Vagina (tissue), 2 donors: ENCODE measurements at regions not wholly inside any gene's neighbourhood (a gene's known extent, or its start where the extent isn't known, plus 50 kb on each side); places are given as distances from the start of the nearest gene placed in this dataset.

Experiments
- DNase-seq, 2 donors: peaks; one replicate each; pipeline ENCODE4 v3.0.0-alpha.2; 2017; ENCODE audit errors: extremely low spot score in 2 of 2
- H3K27ac ChIP-seq: fragments of 200-600 bp; sonication (generic); one replicate; pipeline ENCODE4 v1.5.1; 2019
- H3K27me3 ChIP-seq: fragments of 200-600 bp; sonication (generic); one replicate; pipeline ENCODE4 v1.5.1; 2019
- H3K36me3 ChIP-seq, 2 donors: fragments of 200-600 bp; sonication (generic); one replicate each; pipeline ENCODE4 v1.5.1; 2017 to 2019
- H3K4me1 ChIP-seq: fragments of 200-600 bp; sonication (generic); one replicate; pipeline ENCODE4 v1.5.1; 2019
- H3K4me3 ChIP-seq, 2 donors: fragments of 200-600 bp; sonication (generic); 1 replicate in 1 of 2; 2 replicates in 1 of 2; pipeline ENCODE4 v1.5.1; 2016 to 2019
- H3K9me3 ChIP-seq: fragments of 200-600 bp; sonication (generic); one replicate; pipeline ENCODE4 v1.5.1; 2019
- POLR2A ChIP-seq, 2 donors: fragments of 450-650 bp; IDR thresholded peaks; one replicate each; pipeline ENCODE4 v1.6.1; 2017; ENCODE audit warnings: antibody characterized with exemption in 2 of 2, mild to moderate bottlenecking in 2 of 2, moderate library complexity in 2 of 2
- POLR2AphosphoS5 ChIP-seq, 2 donors: sonication (generic); formaldehyde crosslinking; IDR thresholded peaks; one replicate each; pipeline ENCODE4 v1.9.0; 2017; ENCODE audit warnings: antibody characterized with exemption in 2 of 2, mild to moderate bottlenecking in 2 of 2, low read depth in 1 of 2; ENCODE audit not compliant: insufficient read depth in 1 of 2
- intact Hi-C: fragments of 100-400 bp; cut with DNase I; formaldehyde crosslinking; loops from one replicate; pipeline ENCODE4 v1.15.1; 2023
- TF ChIP-seq, protein P1 (sequence below), 3 experiments: fragments of 450-650 bp in 2 of 3; fragments of 200-600 bp in 1 of 3; sonication (generic) in 1 of 3; IDR thresholded peaks; one replicate each; pipeline ENCODE4 v1.5.1; 2017 to 2019; ENCODE audit warnings: antibody characterized with exemption in 3 of 3, mild to moderate bottlenecking in 2 of 3, moderate library complexity in 2 of 3

DNA sequence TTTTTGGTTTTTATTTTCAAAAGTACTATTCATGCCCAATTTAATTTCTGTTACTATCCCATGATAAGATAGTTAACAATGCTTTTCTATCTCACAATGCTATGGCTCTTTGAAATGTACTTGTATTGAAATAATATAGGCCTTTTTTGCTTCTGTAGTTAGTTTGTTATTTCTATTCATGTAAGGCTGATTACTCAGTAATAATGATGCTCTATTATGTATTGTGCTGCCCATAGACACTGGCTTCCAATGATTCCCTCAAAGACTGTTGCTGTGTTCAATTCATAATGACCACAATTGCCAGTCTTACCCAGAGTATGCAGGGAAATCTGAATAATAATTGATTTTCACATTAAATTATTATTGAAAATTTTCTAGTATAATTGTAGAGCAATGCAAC lies 155.5 kb upstream of the POT1 start:
- Histone ChIP-seq H3K27ac (no peak overlapping the region), H3K36me3 (no peaks in the 10 kb centered on the region), H3K4me3 (no peak overlapping the region), H3K27me3 (no peaks in the 10 kb centered on the region), H3K4me1 (no peaks in the 10 kb centered on the region), H3K9me3 (no peaks in the 10 kb centered on the region)
- intact Hi-C loops: no loop called here
- TF ChIP-seq POLR2A (IDR thresholded peaks at IDR 0.05) (no peak), POLR2AphosphoS5 (IDR thresholded peaks at IDR 0.05; ENCODE audit: insufficient read depth in 1 of 2, low read depth in 1 of 2) (no peak)
- TF ChIP-seq, protein P1, sequence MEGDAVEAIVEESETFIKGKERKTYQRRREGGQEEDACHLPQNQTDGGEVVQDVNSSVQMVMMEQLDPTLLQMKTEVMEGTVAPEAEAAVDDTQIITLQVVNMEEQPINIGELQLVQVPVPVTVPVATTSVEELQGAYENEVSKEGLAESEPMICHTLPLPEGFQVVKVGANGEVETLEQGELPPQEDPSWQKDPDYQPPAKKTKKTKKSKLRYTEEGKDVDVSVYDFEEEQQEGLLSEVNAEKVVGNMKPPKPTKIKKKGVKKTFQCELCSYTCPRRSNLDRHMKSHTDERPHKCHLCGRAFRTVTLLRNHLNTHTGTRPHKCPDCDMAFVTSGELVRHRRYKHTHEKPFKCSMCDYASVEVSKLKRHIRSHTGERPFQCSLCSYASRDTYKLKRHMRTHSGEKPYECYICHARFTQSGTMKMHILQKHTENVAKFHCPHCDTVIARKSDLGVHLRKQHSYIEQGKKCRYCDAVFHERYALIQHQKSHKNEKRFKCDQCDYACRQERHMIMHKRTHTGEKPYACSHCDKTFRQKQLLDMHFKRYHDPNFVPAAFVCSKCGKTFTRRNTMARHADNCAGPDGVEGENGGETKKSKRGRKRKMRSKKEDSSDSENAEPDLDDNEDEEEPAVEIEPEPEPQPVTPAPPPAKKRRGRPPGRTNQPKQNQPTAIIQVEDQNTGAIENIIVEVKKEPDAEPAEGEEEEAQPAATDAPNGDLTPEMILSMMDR (IDR thresholded peaks at IDR 0.05): no peak
- no peak for DNase-seq

DNA sequence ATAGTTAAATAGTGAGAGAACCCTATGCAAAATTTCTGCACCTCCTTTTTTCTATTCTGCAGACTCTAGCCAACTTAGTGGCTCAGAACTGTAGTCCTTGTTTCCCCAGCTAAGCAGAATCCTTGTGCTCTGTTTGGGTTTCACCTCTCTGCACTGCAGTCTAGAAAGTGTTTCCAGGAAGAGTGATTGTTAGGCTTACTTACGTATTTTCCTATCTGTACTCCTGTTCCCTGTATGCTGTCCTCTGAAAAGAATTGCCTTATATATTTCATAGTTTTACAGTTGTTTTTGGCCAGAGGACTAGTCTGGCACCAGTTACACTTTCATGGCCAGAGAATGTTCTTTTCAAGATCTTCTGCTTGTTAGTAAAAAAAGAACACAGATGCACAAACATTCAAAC lies 154.6 kb upstream of the POT1 start:
- no peaks in the 10 kb centered on the region for H3K4me1 ChIP-seq
- no peak overlapping the region for H3K27ac ChIP-seq
- no peaks in the 10 kb centered on the region for H3K27me3 ChIP-seq
- no peak overlapping the region for H3K4me3 ChIP-seq
- intact Hi-C loops: no loop called here
- H3K36me3 ChIP-seq: no peaks in the 10 kb centered on the region
- TF ChIP-seq, protein P1 (IDR thresholded peaks at IDR 0.05): no peak
- TF ChIP-seq POLR2A (IDR thresholded peaks at IDR 0.05) (no peak), POLR2AphosphoS5 (IDR thresholded peaks at IDR 0.05; ENCODE audit: insufficient read depth in 1 of 2, low read depth in 1 of 2) (no peak)
- DNase-seq: no peak
- H3K9me3 ChIP-seq: no peaks in the 10 kb centered on the region

DNA sequence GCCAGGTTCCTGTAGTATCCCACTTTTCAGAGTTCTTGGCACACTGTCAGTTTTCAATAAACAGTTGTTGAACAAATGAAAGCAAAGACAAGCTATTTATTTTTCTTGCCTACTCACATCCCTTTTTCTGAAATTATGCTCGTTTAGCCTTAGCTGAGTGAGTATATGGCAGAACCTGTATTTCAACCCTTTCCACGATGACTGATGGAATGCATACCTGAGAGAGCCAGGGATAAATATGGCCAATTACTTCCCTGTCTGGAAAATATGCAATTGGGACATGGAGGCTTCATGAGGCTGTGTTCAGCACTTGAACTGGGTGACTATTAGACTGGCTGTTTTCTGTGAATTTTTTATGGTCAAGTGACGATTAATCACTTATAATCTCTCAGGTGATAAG lies 144.5 kb upstream of the POT1 start:
- DNase-seq: no peak
- H3K4me3 ChIP-seq: no peak overlapping the region
- H3K36me3 ChIP-seq: no peaks in the 10 kb centered on the region
- intact Hi-C loops: no loop called here
- no peak overlapping the region for H3K27ac ChIP-seq
- TF ChIP-seq, protein P1 (IDR thresholded peaks at IDR 0.05): no peak
- TF ChIP-seq POLR2AphosphoS5 (IDR thresholded peaks at IDR 0.05; ENCODE audit: insufficient read depth in 1 of 2, low read depth in 1 of 2) (no peak), POLR2A (IDR thresholded peaks at IDR 0.05) (no peak)
- no peaks in the 10 kb centered on the region for H3K27me3 ChIP-seq
- H3K4me1 ChIP-seq: no peaks in the 10 kb centered on the region
- no peaks in the 10 kb centered on the region for H3K9me3 ChIP-seq

DNA sequence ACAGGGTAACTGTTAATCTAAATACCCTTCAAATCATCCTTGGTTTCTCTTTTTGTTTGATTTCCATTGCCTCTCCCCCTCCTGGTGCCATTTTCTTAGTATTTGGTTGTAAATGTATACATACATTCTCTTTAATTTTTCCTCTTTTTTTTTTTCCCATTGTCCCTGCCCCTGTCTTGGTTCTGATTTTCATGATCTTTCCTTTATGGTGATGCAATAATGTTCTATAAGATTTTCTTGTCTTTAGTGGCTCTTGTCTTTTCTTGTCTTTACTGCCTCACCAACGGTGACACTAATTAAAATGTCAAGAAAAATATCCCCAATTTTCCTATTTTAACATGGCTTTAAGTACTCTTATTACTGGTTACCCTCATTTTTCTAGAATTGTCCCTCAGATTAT lies 135.9 kb upstream of the POT1 start:
- no peak for DNase-seq
- no peaks in the 10 kb centered on the region for H3K4me1 ChIP-seq
- TF ChIP-seq, protein P1 (IDR thresholded peaks at IDR 0.05): no peak
- no peak for TF ChIP-seq POLR2A (IDR thresholded peaks at IDR 0.05)
- TF ChIP-seq POLR2AphosphoS5 (IDR thresholded peaks at IDR 0.05; ENCODE audit: insufficient read depth in 1 of 2, low read depth in 1 of 2): no peak
- H3K4me3 ChIP-seq: no peak overlapping the region
- no peaks in the 10 kb centered on the region for H3K9me3 ChIP-seq
- no peaks in the 10 kb centered on the region for H3K36me3 ChIP-seq
- intact Hi-C loops: no loop called here
- H3K27me3 ChIP-seq: no peaks in the 10 kb centered on the region
- no peak overlapping the region for H3K27ac ChIP-seq

DNA sequence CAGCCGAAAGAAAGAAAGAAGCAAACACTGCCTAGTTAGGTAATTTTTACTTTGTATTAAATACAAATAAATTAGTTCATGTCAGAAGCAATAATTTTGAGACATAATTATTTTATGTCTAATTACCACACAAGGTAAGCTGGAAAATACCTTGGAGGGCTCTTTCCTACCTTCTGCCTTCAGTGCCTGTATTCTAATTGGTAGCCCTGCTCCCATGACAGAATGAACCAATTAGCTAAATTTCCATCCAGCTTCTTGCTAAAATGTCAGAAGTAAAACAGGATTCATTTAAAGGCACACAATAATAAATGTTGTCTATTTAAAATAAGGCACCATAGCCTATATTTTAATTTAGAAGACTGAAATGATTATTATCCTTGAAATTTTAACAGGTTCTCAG lies 135.4 kb upstream of the POT1 start:
- no peaks in the 10 kb centered on the region for H3K36me3 ChIP-seq
- no peaks in the 10 kb centered on the region for H3K4me1 ChIP-seq
- intact Hi-C loops: no loop called here
- no peak overlapping the region for H3K4me3 ChIP-seq
- no peaks in the 10 kb centered on the region for H3K27me3 ChIP-seq
- TF ChIP-seq, protein P1 (IDR thresholded peaks at IDR 0.05): no peak
- TF ChIP-seq POLR2AphosphoS5 (IDR thresholded peaks at IDR 0.05; ENCODE audit: insufficient read depth in 1 of 2, low read depth in 1 of 2): no peak
- TF ChIP-seq POLR2A (IDR thresholded peaks at IDR 0.05): no peak
- H3K27ac ChIP-seq: no peak overlapping the region
- H3K9me3 ChIP-seq: no peaks in the 10 kb centered on the region
- DNase-seq: no peak
